HG03457 (cell line): ENCODE measurements at regions not wholly inside any gene's neighbourhood (a gene's known extent, or its start where the extent isn't known, plus 50 kb on each side); places are given as distances from the start of the nearest gene placed in this dataset.
"Not testable (repeated sequence)": the region's sequence is repeated elsewhere in the genome, so short reads cannot be mapped to it uniquely, and the experiment has no call there.

Experiments used
- ATAC-seq: cut with Tn5 transposase; IDR thresholded peaks from one replicate; pipeline ENCODE4 v1.9.1; 2021; ENCODE audit warnings: moderate number of reproducible peaks; ENCODE audit not compliant: unreplicated experiment

GRCh38 chr1:101185421-101185820 lies 51.4 kb upstream of the S1PR1 start:
- ATAC-seq: no peak

GRCh38 chr1:101183388-101183699 lies 53.5 kb upstream of the S1PR1 start:
- ATAC-seq: no peak

- no peak for ATAC-seq
Observed at GRCh38 chr1:101182627-101183387, 54.0 kb upstream of the S1PR1 start.

GRCh38 chr1:101181930-101182329 lies 54.9 kb upstream of the S1PR1 start:
- no peak for ATAC-seq

- ATAC-seq: peak; percentile 88
Observed at GRCh38 chr1:101178688-101179491, 57.9 kb upstream of the S1PR1 start.

GRCh38 chr1:101178341-101178687 lies 58.5 kb upstream of the S1PR1 start:
- no peak for ATAC-seq

- no peak for ATAC-seq
Observed at GRCh38 chr1:101175886-101176285, 60.9 kb upstream of the S1PR1 start.

GRCh38 chr1:101175466-101175865 lies 61.4 kb upstream of the S1PR1 start:
- ATAC-seq: no peak

- no peak for ATAC-seq
Observed at GRCh38 chr1:101174722-101175121, 62.1 kb upstream of the S1PR1 start.

- ATAC-seq: not testable (repeated sequence)
Observed at GRCh38 chr1:101174298-101174697, 62.5 kb upstream of the S1PR1 start.

GRCh38 chr1:101170506-101171050 lies 66.2 kb upstream of the S1PR1 start:
- no peak for ATAC-seq

GRCh38 chr1:101167891-101168290 lies 68.9 kb upstream of the S1PR1 start:
- ATAC-seq: peak; percentile 78

GRCh38 chr1:101166583-101167120 lies 70.2 kb upstream of the S1PR1 start:
- ATAC-seq: no peak

- ATAC-seq: no peak
Observed at GRCh38 chr1:101165954-101166353, 70.9 kb upstream of the S1PR1 start.

GRCh38 chr1:101165532-101165931 lies 71.3 kb upstream of the S1PR1 start:
- ATAC-seq: no peak

- ATAC-seq: no peak
Observed at GRCh38 chr1:101164776-101165175, 72.0 kb upstream of the S1PR1 start.

- ATAC-seq: no peak
Observed at GRCh38 chr1:101162736-101163735, 73.8 kb upstream of the S1PR1 start.

GRCh38 chr1:101162300-101162699 lies 74.5 kb upstream of the S1PR1 start:
- no peak for ATAC-seq

GRCh38 chr1:101161619-101162018 lies 75.2 kb upstream of the S1PR1 start:
- no peak for ATAC-seq

GRCh38 chr1:101158424-101158823 lies 78.4 kb upstream of the S1PR1 start:
- ATAC-seq: no peak

GRCh38 chr1:101154547-101154946 lies 82.3 kb upstream of the S1PR1 start:
- ATAC-seq: no peak
